IPS-NIHi7 (cell line): ENCODE measurements at regions not wholly inside any gene's neighbourhood (a gene's known extent, or its start where the extent isn't known, plus 50 kb on each side); places are given as distances from the start of the nearest gene placed in this dataset.
A peak's percentile ranks its signal among the peaks of the same experiment; 100 is the strongest.

ENCODE experiments used
- DNase-seq: peaks from one replicate; pipeline ENCODE4 v3.0.0; 2012; ENCODE audit warnings: mixed read lengths; ENCODE audit errors: extremely low spot score

- DNase-seq: no peak
Measured at GRCh38 chr2:30048636-30049175, 98.1 kb upstream of the YPEL5 start.

- no peak for DNase-seq
Measured at GRCh38 chr2:30055548-30055947, 91.3 kb upstream of the YPEL5 start.

GRCh38 chr2:30060562-30060961 is 86.2 kb upstream of the YPEL5 start:
- DNase-seq: no peak

GRCh38 chr2:30068067-30068466 is 78.7 kb upstream of the YPEL5 start:
- DNase-seq: no peak

- peak; percentile 90 for DNase-seq
Measured at GRCh38 chr2:30072250-30072842, 74.5 kb upstream of the YPEL5 start.

GRCh38 chr2:30073523-30073922 is 73.3 kb upstream of the YPEL5 start:
- DNase-seq: no peak

GRCh38 chr2:30074023-30074422 is 72.8 kb upstream of the YPEL5 start:
- no peak for DNase-seq

- no peak for DNase-seq
Measured at GRCh38 chr2:30078521-30078920, 68.3 kb upstream of the YPEL5 start.

- no peak for DNase-seq
Measured at GRCh38 chr2:30084915-30085314, 61.9 kb upstream of the YPEL5 start.

- no peak for DNase-seq
Measured at GRCh38 chr2:30089171-30089570, 57.6 kb upstream of the YPEL5 start.

GRCh38 chr2:30095402-30095801 is 51.4 kb upstream of the YPEL5 start:
- no peak for DNase-seq

GRCh38 chr2:30096451-30096850 is 50.4 kb upstream of the YPEL5 start:
- no peak for DNase-seq
